Astrocyte (in vitro differentiated cells and primary cell): ENCODE measurements at regions not wholly inside any gene's neighbourhood (a gene's known extent, or its start where the extent isn't known, plus 50 kb on each side); places are given as distances from the start of the nearest gene placed in this dataset.

Experiments used
- CTCF ChIP-seq: IDR thresholded peaks from 2 replicates; pipeline ENCODE4 v1.5.1; 2011; ENCODE audit warnings: low read depth, mild to moderate bottlenecking, inconsistent platforms, low read length, moderate library complexity; ENCODE audit not compliant: insufficient read depth
- EZH2 ChIP-seq: IDR thresholded peaks from 2 replicates; pipeline ENCODE4 v1.6.1; 2012; ENCODE audit warnings: mild to moderate bottlenecking, low read length, inconsistent platforms; ENCODE audit not compliant: insufficient read depth

DNA sequence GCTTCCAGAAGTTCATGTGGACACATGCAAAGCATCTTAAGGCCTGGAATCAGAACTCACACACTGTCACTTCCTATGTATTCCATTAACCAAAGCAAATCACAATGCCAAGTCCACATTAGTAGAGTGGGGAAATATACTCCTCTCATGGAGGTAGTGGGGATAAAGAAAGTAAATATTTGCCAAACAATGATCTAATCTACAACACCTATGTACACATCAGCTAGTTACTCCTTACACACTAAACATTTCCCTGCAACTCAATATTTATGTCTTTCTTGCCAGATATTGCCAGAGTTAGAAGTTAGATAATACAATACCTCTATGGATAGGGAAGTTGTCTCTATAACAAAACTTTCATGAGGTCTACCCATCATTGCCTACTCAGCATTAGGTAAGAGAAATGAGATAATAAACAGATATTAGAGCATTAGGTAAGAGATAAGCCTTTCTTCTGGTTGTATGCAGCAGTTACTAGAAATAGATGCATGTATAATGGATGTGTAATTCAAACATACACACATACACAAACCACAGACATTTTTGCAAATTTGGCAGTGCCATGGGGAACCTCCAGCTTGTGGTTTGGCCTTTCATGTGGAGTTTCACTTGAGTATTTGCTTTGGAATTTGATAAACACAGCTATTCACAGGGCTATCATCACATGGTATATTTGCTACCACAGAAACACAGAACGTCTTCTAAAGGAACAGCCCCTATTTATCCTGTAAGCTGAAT, 196.5 kb downstream of the TLE1 start:
- TF ChIP-seq CTCF = no peak
- TF ChIP-seq EZH2 = no peak
